ENCODE measurements at regions not wholly inside any gene's neighbourhood (a gene's known extent, or its start where the extent isn't known, plus 50 kb on each side); places are given as distances from the start of the nearest gene placed in this dataset.

GRCh38 chr2:181760521-181760920 lies 80.2 kb upstream of the NEUROD1 start:
- H3K36me3 Mint-ChIP-seq (ENCODE audit: low read depth, unreplicated experiment), result no peaks in the 10 kb centered on the region
- Histone ChIP-seq H2AFZ (ENCODE audit: low read depth, low read length) (no peak overlapping the region), H3K4me2 (ENCODE audit: low read length) (no peak overlapping the region), H3K9ac (ENCODE audit: low read length) (no peak overlapping the region), H3K4me1 (ENCODE audit: insufficient read depth, low read length) (no peaks in the 10 kb centered on the region), H4K20me1 (ENCODE audit: insufficient read depth, low read length) (no peaks in the 10 kb centered on the region), H3K27me3 (ENCODE audit: insufficient read depth, low read length) (no peaks in the 10 kb centered on the region), H3K27ac (ENCODE audit: low read depth, low read length) (no peak overlapping the region), H3K4me3 (ENCODE audit: insufficient read depth, low read depth, low read length) (no peak overlapping the region), H3K9me3 (ENCODE audit: insufficient read depth, low read depth, low read length) (no peaks in the 10 kb centered on the region), H3K79me2 (ENCODE audit: insufficient read depth, low read length) (no peaks in the 10 kb centered on the region), H3K36me3 (ENCODE audit: insufficient read depth, low read length) (no peaks in the 10 kb centered on the region)
- H3K27me3 Mint-ChIP-seq (ENCODE audit: low read depth, unreplicated experiment), result no peaks in the 10 kb centered on the region
- TF ChIP-seq, protein P1, sequence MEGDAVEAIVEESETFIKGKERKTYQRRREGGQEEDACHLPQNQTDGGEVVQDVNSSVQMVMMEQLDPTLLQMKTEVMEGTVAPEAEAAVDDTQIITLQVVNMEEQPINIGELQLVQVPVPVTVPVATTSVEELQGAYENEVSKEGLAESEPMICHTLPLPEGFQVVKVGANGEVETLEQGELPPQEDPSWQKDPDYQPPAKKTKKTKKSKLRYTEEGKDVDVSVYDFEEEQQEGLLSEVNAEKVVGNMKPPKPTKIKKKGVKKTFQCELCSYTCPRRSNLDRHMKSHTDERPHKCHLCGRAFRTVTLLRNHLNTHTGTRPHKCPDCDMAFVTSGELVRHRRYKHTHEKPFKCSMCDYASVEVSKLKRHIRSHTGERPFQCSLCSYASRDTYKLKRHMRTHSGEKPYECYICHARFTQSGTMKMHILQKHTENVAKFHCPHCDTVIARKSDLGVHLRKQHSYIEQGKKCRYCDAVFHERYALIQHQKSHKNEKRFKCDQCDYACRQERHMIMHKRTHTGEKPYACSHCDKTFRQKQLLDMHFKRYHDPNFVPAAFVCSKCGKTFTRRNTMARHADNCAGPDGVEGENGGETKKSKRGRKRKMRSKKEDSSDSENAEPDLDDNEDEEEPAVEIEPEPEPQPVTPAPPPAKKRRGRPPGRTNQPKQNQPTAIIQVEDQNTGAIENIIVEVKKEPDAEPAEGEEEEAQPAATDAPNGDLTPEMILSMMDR (IDR thresholded peaks at IDR 0.05; ENCODE audit: insufficient read depth, low read depth, low read length), result no peak
- TF ChIP-seq EZH2 (IDR thresholded peaks at IDR 0.05; ENCODE audit: insufficient read depth, low read length), result no peak
- DNase-seq (ENCODE audit: low read depth) (no peak), FAIRE-seq (no peak)
- H3K27ac Mint-ChIP-seq (ENCODE audit: unreplicated experiment), result no peak overlapping the region
- no peak overlapping the region for H3K4me3 Mint-ChIP-seq (ENCODE audit: unreplicated experiment)
- no peaks in the 10 kb centered on the region for H3K4me1 Mint-ChIP-seq (ENCODE audit: low read depth, unreplicated experiment)
- H3K9me3 Mint-ChIP-seq (ENCODE audit: unreplicated experiment), result no peaks in the 10 kb centered on the region

- Histone ChIP-seq H3K9ac (ENCODE audit: low read length) (no peak overlapping the region), H3K79me2 (ENCODE audit: insufficient read depth, low read length) (no peaks in the 10 kb centered on the region), H3K27ac (ENCODE audit: low read depth, low read length) (no peak overlapping the region), H3K9me3 (ENCODE audit: insufficient read depth, low read depth, low read length) (no peaks in the 10 kb centered on the region), H3K4me2 (ENCODE audit: low read length) (no peak overlapping the region), H3K36me3 (ENCODE audit: insufficient read depth, low read length) (no peaks in the 10 kb centered on the region), H3K27me3 (ENCODE audit: insufficient read depth, low read length) (no peaks in the 10 kb centered on the region), H3K4me1 (ENCODE audit: insufficient read depth, low read length) (no peaks in the 10 kb centered on the region), H4K20me1 (ENCODE audit: insufficient read depth, low read length) (no peaks in the 10 kb centered on the region), H3K4me3 (ENCODE audit: insufficient read depth, low read depth, low read length) (no peak overlapping the region), H2AFZ (ENCODE audit: low read depth, low read length) (no peak overlapping the region)
- H3K27ac Mint-ChIP-seq (ENCODE audit: unreplicated experiment), result no peak overlapping the region
- H3K27me3 Mint-ChIP-seq (ENCODE audit: low read depth, unreplicated experiment), result no peaks in the 10 kb centered on the region
- H3K36me3 Mint-ChIP-seq (ENCODE audit: low read depth, unreplicated experiment), result no peaks in the 10 kb centered on the region
- no peak for DNase-seq (ENCODE audit: low read depth)
- no peak for FAIRE-seq
- no peak overlapping the region for H3K4me3 Mint-ChIP-seq (ENCODE audit: unreplicated experiment)
- no peaks in the 10 kb centered on the region for H3K9me3 Mint-ChIP-seq (ENCODE audit: unreplicated experiment)
- TF ChIP-seq, protein P1 (IDR thresholded peaks at IDR 0.05; ENCODE audit: insufficient read depth, low read depth, low read length), result no peak
- TF ChIP-seq EZH2 (IDR thresholded peaks at IDR 0.05; ENCODE audit: insufficient read depth, low read length), result no peak
- H3K4me1 Mint-ChIP-seq (ENCODE audit: low read depth, unreplicated experiment), result no peaks in the 10 kb centered on the region
Measured at GRCh38 chr2:181761175-181761574, 80.9 kb upstream of the NEUROD1 start.

GRCh38 chr2:181762000-181762399 lies 81.7 kb upstream of the NEUROD1 start:
- Histone ChIP-seq H3K27me3 (ENCODE audit: insufficient read depth, low read length) (no peaks in the 10 kb centered on the region), H3K9ac (ENCODE audit: low read length) (no peak overlapping the region), H3K27ac (ENCODE audit: low read depth, low read length) (no peak overlapping the region), H3K79me2 (ENCODE audit: insufficient read depth, low read length) (no peaks in the 10 kb centered on the region), H3K4me3 (ENCODE audit: insufficient read depth, low read depth, low read length) (no peak overlapping the region), H2AFZ (ENCODE audit: low read depth, low read length) (no peak overlapping the region), H3K4me1 (ENCODE audit: insufficient read depth, low read length) (no peaks in the 10 kb centered on the region), H3K4me2 (ENCODE audit: low read length) (no peak overlapping the region), H4K20me1 (ENCODE audit: insufficient read depth, low read length) (no peaks in the 10 kb centered on the region), H3K36me3 (ENCODE audit: insufficient read depth, low read length) (no peaks in the 10 kb centered on the region), H3K9me3 (ENCODE audit: insufficient read depth, low read depth, low read length) (no peaks in the 10 kb centered on the region)
- Mint-ChIP-seq H3K4me1 (ENCODE audit: low read depth, unreplicated experiment) (no peaks in the 10 kb centered on the region), H3K36me3 (ENCODE audit: low read depth, unreplicated experiment) (no peaks in the 10 kb centered on the region), H3K27me3 (ENCODE audit: low read depth, unreplicated experiment) (no peaks in the 10 kb centered on the region), H3K4me3 (ENCODE audit: unreplicated experiment) (no peak overlapping the region), H3K27ac (ENCODE audit: unreplicated experiment) (no peak overlapping the region), H3K9me3 (ENCODE audit: unreplicated experiment) (peaks cover 1% of the 10 kb centered on the region)
- TF ChIP-seq EZH2 (IDR thresholded peaks at IDR 0.05; ENCODE audit: insufficient read depth, low read length), result no peak
- DNase-seq (ENCODE audit: low read depth) (no peak), FAIRE-seq (no peak)

All from astrocyte (in vitro differentiated cells and primary cell).